H1 (cell line): ENCODE measurements at regions not wholly inside any gene's neighbourhood (a gene's known extent, or its start where the extent isn't known, plus 50 kb on each side); places are given as distances from the start of the nearest gene placed in this dataset.

Experiments
- CTCF ChIA-PET: fragments of 300-600 bp; sonication (Branson Sonifier 250); formaldehyde crosslinking; loops from one replicate; lab custom pipeline; 2021; ENCODE audit not compliant: partially characterized antibody; lab: Charles Lee
- POLR2A ChIA-PET: fragments of 300-600 bp; sonication (Branson Sonifier 250); formaldehyde crosslinking; loops from one replicate; lab custom pipeline; 2021; ENCODE audit warnings: inconsistent platforms; ENCODE audit not compliant: partially characterized antibody; lab: Charles Lee
- DNase-seq, 2 experiments: peaks; one replicate each; pipeline versions ENCODE4 v3.0.0 to v3.0.0-alpha.2; 2010 to 2022; ENCODE audit warnings: low spot score in 2 of 2, low read depth in 1 of 2, mixed read lengths in 1 of 2
- FAIRE-seq: peaks from 2 replicates; lab custom pipeline; 2011; peaks lifted over from hg19 to GRCh38; lab: Jason Lieb, UNC
- H2AFZ ChIP-seq: 2 replicates; pipeline ENCODE4 v1.8.1; 2012; ENCODE audit warnings: low read length, inconsistent platforms
- H2AK5ac ChIP-seq: 2 replicates; pipeline ENCODE4 v1.6.1; 2013; ENCODE audit warnings: low read depth, low read length
- H2BK120ac ChIP-seq: replicated peaks from 2 replicates; pipeline ENCODE3; 2013; ENCODE audit warnings: low read depth, low read length, inconsistent platforms
- H2BK12ac ChIP-seq: 2 replicates; pipeline ENCODE4 v1.6.1; 2013; ENCODE audit warnings: low read depth, low read length
- H2BK15ac ChIP-seq: 2 replicates; pipeline ENCODE4 v1.6.1; 2013; ENCODE audit warnings: low read length
- H2BK20ac ChIP-seq: 2 replicates; pipeline ENCODE4 v1.6.1; 2013; ENCODE audit warnings: low read length
- H2BK5ac ChIP-seq: 2 replicates; pipeline ENCODE4 v1.6.1; 2013; ENCODE audit warnings: low read depth, low read length
- H3K14ac ChIP-seq: 2 replicates; pipeline ENCODE4 v1.6.1; 2013; ENCODE audit warnings: inconsistent platforms; ENCODE audit not compliant: insufficient read length
- H3K18ac ChIP-seq: 2 replicates; pipeline ENCODE4 v1.6.1; 2013; ENCODE audit warnings: low read length; ENCODE audit errors: extremely low read depth
- H3K23ac ChIP-seq: 2 replicates; pipeline ENCODE4 v1.6.1; 2013; ENCODE audit warnings: inconsistent platforms; ENCODE audit not compliant: insufficient read length
- H3K23me2 ChIP-seq: 2 replicates; pipeline ENCODE4 v1.6.1; 2013; ENCODE audit warnings: low read depth, low read length
- H3K27ac ChIP-seq: 2 replicates; pipeline ENCODE4 v1.6.1; 2011; ENCODE audit warnings: low read depth, low read length, inconsistent platforms
- H3K27me3 ChIP-seq, 4 experiments: replicated peaks in 1 of 4; 1 replicate in 1 of 4; 2 replicates in 3 of 4; pipeline versions ENCODE4 v1.6.1 to v1.8.1; 2011 to 2013; ENCODE audit warnings: low read length in 3 of 4, mild to moderate bottlenecking in 3 of 4, inconsistent platforms in 2 of 4, mixed read lengths in 2 of 4, moderate library complexity in 1 of 4; ENCODE audit not compliant: control insufficient read depth in 3 of 4, insufficient read depth in 3 of 4; ENCODE audit errors: extremely low read depth in 1 of 4
- H3K36me3 ChIP-seq, 4 experiments: 2 replicates each; pipeline versions ENCODE4 v1.6.1 to v1.8.1; 2011 to 2013; ENCODE audit warnings: mild to moderate bottlenecking in 4 of 4, low read length in 3 of 4, moderate library complexity in 2 of 4, control low read depth in 1 of 4, inconsistent platforms in 1 of 4; ENCODE audit not compliant: insufficient read depth in 4 of 4, control insufficient read depth in 2 of 4
- H3K4ac ChIP-seq: replicated peaks from 2 replicates; pipeline ENCODE3; 2013; ENCODE audit warnings: low read length, low read depth, mixed read lengths, inconsistent platforms; ENCODE audit not compliant: insufficient read length
- H3K4me1 ChIP-seq, 4 experiments: replicated peaks in 1 of 4; 1 replicate in 1 of 4; 2 replicates in 3 of 4; pipeline versions ENCODE4 v1.6.1 to v1.8.1; 2011 to 2013; ENCODE audit warnings: low read length in 3 of 4, inconsistent platforms in 2 of 4, mixed read lengths in 1 of 4; ENCODE audit not compliant: insufficient read depth in 4 of 4, control insufficient read depth in 3 of 4
- H3K4me2 ChIP-seq, 2 experiments: 2 replicates each; pipeline versions ENCODE4 v1.6.1 to v1.8.1; 2011 to 2013; ENCODE audit warnings: low read depth in 2 of 2, low read length in 2 of 2, control low read depth in 1 of 2, inconsistent platforms in 1 of 2, mild to moderate bottlenecking in 1 of 2; ENCODE audit not compliant: insufficient read depth in 1 of 2
- H3K4me3 ChIP-seq, 4 experiments: fragments of 200-600, 300-600 bp in 1 of 4; sonication (generic), shearing (Covaris generic), sonication (Bioruptor Twin) in 1 of 4; 2 replicates each; pipeline versions ENCODE4 v1.5.1 to v1.8.1; 2011 to 2016; ENCODE audit warnings: low read length in 4 of 4, low read depth in 3 of 4, control low read depth in 2 of 4, inconsistent platforms in 2 of 4, mild to moderate bottlenecking in 2 of 4, mixed read lengths in 1 of 4, moderate library complexity in 1 of 4; ENCODE audit not compliant: insufficient read depth in 2 of 4; ENCODE audit errors: extremely low read depth in 1 of 4
- H3K56ac ChIP-seq: replicated peaks from 2 replicates; pipeline ENCODE3; 2013; ENCODE audit warnings: low read depth, mild to moderate bottlenecking, mixed read lengths, low read length, inconsistent platforms; ENCODE audit not compliant: insufficient read length
- H3K79me1 ChIP-seq: 2 replicates; pipeline ENCODE4 v1.6.1; 2013; ENCODE audit warnings: low read depth, low read length, control low read depth
- H3K79me2 ChIP-seq, 2 experiments: 2 replicates each; pipeline versions ENCODE4 v1.6.1 to v1.8.1; 2012 to 2013; ENCODE audit warnings: low read length in 2 of 2, mild to moderate bottlenecking in 2 of 2, inconsistent platforms in 1 of 2; ENCODE audit not compliant: insufficient read depth in 2 of 2, control insufficient read depth in 1 of 2
- H3K9ac ChIP-seq, 4 experiments: replicated peaks in 1 of 4; 1 replicate in 1 of 4; 2 replicates in 3 of 4; pipeline versions ENCODE4 v1.6.1 to v1.8.1; 2011 to 2013; ENCODE audit warnings: low read depth in 3 of 4, low read length in 3 of 4, control low read depth in 2 of 4, mild to moderate bottlenecking in 2 of 4, moderate library complexity in 2 of 4, inconsistent platforms in 1 of 4; ENCODE audit errors: extremely low read depth in 1 of 4
- H3K9me3 ChIP-seq, 2 experiments: 2 replicates each; pipeline versions ENCODE4 v1.6.1 to v1.8.1; 2012 to 2013; ENCODE audit warnings: mild to moderate bottlenecking in 2 of 2, moderate library complexity in 2 of 2, control low read depth in 1 of 2, inconsistent platforms in 1 of 2, low read depth in 1 of 2, low read length in 1 of 2, mixed read lengths in 1 of 2; ENCODE audit not compliant: insufficient read depth in 2 of 2
- H4K20me1 ChIP-seq, 2 experiments: replicated peaks in 1 of 2; 2 replicates each; pipeline versions ENCODE3 to v1.8.1; 2011 to 2013; ENCODE audit warnings: inconsistent platforms in 2 of 2, low read length in 2 of 2, mild to moderate bottlenecking in 1 of 2; ENCODE audit not compliant: insufficient read depth in 2 of 2, control insufficient read depth in 1 of 2
- H4K5ac ChIP-seq: 2 replicates; pipeline ENCODE4 v1.6.1; 2013; ENCODE audit warnings: low read length, low read depth, mixed read lengths, inconsistent platforms; ENCODE audit not compliant: insufficient read length
- H4K8ac ChIP-seq: 2 replicates; pipeline ENCODE4 v1.8.0; 2013; ENCODE audit warnings: mild to moderate bottlenecking, moderate library complexity, low read length, inconsistent platforms; ENCODE audit not compliant: insufficient read depth; ENCODE audit errors: extremely low read depth
- H4K91ac ChIP-seq: replicated peaks from 2 replicates; pipeline ENCODE3; 2013; ENCODE audit warnings: low read length, mixed read lengths, inconsistent platforms; ENCODE audit not compliant: insufficient read length
- EP300 ChIP-seq, 2 experiments: IDR thresholded peaks; 1 replicate in 1 of 2; 2 replicates in 1 of 2; pipeline ENCODE4 v1.6.1; 2011 to 2012; ENCODE audit warnings: low read depth in 2 of 2, low read length in 2 of 2, mild to moderate bottlenecking in 2 of 2, borderline replicate concordance in 1 of 2, inconsistent platforms in 1 of 2, moderate library complexity in 1 of 2
- ZNF274 ChIP-seq: IDR thresholded peaks from 2 replicates; pipeline ENCODE4 v1.7.0; 2012; ENCODE audit warnings: low read length, borderline replicate concordance; ENCODE audit errors: extremely low read depth
- WGBS, 2 experiments: shearing (Covaris generic) in 1 of 2; methylation state at CpG; one replicate each; pipeline versions ENCODE4 v1.1.6 to v1.1.7; 2013 to 2015; ENCODE audit warnings: low lambda C conversion rate in 2 of 2, mixed read lengths in 2 of 2, inconsistent platforms in 1 of 2, low coverage in 1 of 2, missing lambda C conversion rate in 1 of 2; ENCODE audit not compliant: insufficient replicate concordance in 2 of 2, insufficient coverage in 1 of 2, insufficient read length in 1 of 2; ENCODE audit errors: extremely low coverage in 1 of 2, missing lambda C conversion rate in 1 of 2; 5-methylcytosine and 5-hydroxymethylcytosine counted together

DNA sequence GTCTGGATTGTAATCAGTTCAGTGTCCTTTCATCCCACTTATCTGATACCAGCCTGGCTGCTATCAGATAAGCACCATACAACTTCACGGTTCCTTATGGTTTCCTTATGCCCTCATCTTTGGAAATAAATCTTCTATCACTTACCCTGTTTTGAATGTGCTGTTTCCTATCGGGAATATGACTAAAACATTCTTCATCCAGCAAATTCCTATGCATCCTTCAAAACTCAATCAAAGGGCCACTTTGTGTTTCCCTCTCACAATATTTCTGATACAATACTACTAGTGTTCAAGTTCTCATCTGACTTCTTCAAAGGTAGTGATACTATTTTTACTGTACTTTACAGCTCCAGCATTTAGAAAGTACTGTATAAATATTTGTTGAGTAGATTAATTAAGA is 513.2 kb downstream of the OMA1 start:
- Histone ChIP-seq H4K20me1 (no peaks in the 10 kb centered on the region), H3K23me2 (peaks cover 5% of the 10 kb centered on the region), H3K9me3 (no peaks in the 10 kb centered on the region), H3K23ac (no peak overlapping the region), H2AFZ (no peak overlapping the region), H3K4me3 (no peak overlapping the region), H3K56ac (no peak overlapping the region), H3K4me1 (peaks cover 5 to 52% (median 23%) of the 10 kb centered on the region in 4 experiments), H2BK120ac (peak overlapping the region; percentile 30), H2BK12ac (peak overlapping the region; percentile 72), H3K14ac (no peak overlapping the region), H2BK5ac (peak overlapping the region; percentile 88; the same call in 1 of the 2 replicates), H2AK5ac (no peak overlapping the region), H3K36me3 (no peaks in the 10 kb centered on the region), H3K79me1 (no peaks in the 10 kb centered on the region), H4K8ac (no peak overlapping the region), H3K4ac (peak overlapping the region; percentile 12), H3K27me3 (no peaks in the 10 kb centered on the region), H3K4me2 (no peak overlapping the region), H4K5ac (no peak overlapping the region), H2BK15ac (no peak overlapping the region), H3K79me2 (no peaks in the 10 kb centered on the region), H2BK20ac (peak overlapping the region; percentile 73; the same call in 1 of the 2 replicates), H3K9ac (no peak overlapping the region), H4K91ac (peak overlapping the region; percentile 83), H3K27ac (no peak overlapping the region), H3K18ac (no peak overlapping the region)
- WGBS, 2 experiments = 93% methylated on average over 2 of the region's 2 CpGs; no CpG with 5 or more reads in 1 of the 2 experiments
- no peak for FAIRE-seq
- ChIA-PET POLR2A (no interaction called here), CTCF (interaction anchor here (0.7 to 2.2 kb wide), 7 partner anchors 10 to 31 kb away, joined by 3 to 7 read pairs (median 3); no protein-coding TSS in a partner anchor)
- no peak for DNase-seq
- TF ChIP-seq EP300 (IDR thresholded peaks at IDR 0.05; ENCODE audit: borderline replicate concordance in 1 of 2, low read depth in 2 of 2, low read length in 2 of 2) (no peak), ZNF274 (no peak)
